GM12878 (cell line): ENCODE measurements at regions not wholly inside any gene's neighbourhood (a gene's known extent, or its start where the extent isn't known, plus 50 kb on each side); places are given as distances from the start of the nearest gene placed in this dataset.

Experiments used
- ATAC-seq: fragments of 200-7000 bp; cut with Tn5 transposase; 3 replicates; pipeline ENCODE4 v1.9.1; 2020; ENCODE audit warnings: mild to moderate bottlenecking, moderate library complexity
- BruUV-seq: library from RNA; stranded (reverse); fragments of 400-500 nt; replicated peaks from 2 replicates; lab custom pipeline; 2021; lab: Mats Ljungman, UMichigan
- CTCF ChIA-PET: fragments of 300-600 bp; sonication (Branson Sonifier 250); formaldehyde crosslinking; extraction: SDS; loops from one replicate; lab custom pipeline; 2021; ENCODE audit warnings: inconsistent platforms; lab: Yijun Ruan, JAX
- POLR2A ChIA-PET: fragments of 350-600 bp; formaldehyde crosslinking; extraction: SDS; loops from one replicate; lab custom pipeline; 2021; ENCODE audit warnings: inconsistent platforms; lab: Charles Lee
- RAD21 ChIA-PET: fragments of 300-600 bp; sonication (Branson Sonifier 250); formaldehyde crosslinking; loops from one replicate; lab custom pipeline; 2023; ENCODE audit warnings: antibody characterized with exemption; ENCODE audit not compliant: unreplicated experiment; lab: Charles Lee
- SMC1A ChIA-PET: fragments of 300-600 bp; sonication (Branson Sonifier 250); formaldehyde crosslinking; loops from one replicate; lab custom pipeline; 2023; ENCODE audit not compliant: unreplicated experiment, uncharacterized antibody; lab: Charles Lee
- DNase-seq: peaks from one replicate; pipeline ENCODE4 v3.0.0-alpha.2; 2011; ENCODE audit warnings: low read depth, low spot score
- FAIRE-seq: peaks from 3 replicates; lab custom pipeline; 2011; peaks lifted over from hg19 to GRCh38; lab: Jason Lieb, UNC
- H2AFZ ChIP-seq: 2 replicates; pipeline ENCODE4 v1.6.0; 2011; ENCODE audit warnings: low read depth, low read length, control low read depth; ENCODE audit not compliant: control insufficient read depth
- H3K27ac ChIP-seq: 2 replicates; pipeline ENCODE4 v1.5.1; 2011; ENCODE audit warnings: control low read depth; ENCODE audit not compliant: control insufficient read depth, insufficient read depth
- H3K27me3 ChIP-seq, 2 experiments: replicated peaks in 1 of 2; 2 replicates each; pipeline versions ENCODE4 v1.6.0 to v1.6.1; 2011; ENCODE audit warnings: low read length in 1 of 2; ENCODE audit not compliant: control insufficient read depth in 2 of 2, insufficient read depth in 2 of 2
- H3K36me3 ChIP-seq, 2 experiments: 2 replicates each; pipeline ENCODE4 v1.5.1; 2011; ENCODE audit warnings: low read length in 1 of 2; ENCODE audit not compliant: control insufficient read depth in 2 of 2, insufficient read depth in 2 of 2
- H3K4me1 ChIP-seq: 2 replicates; pipeline ENCODE4 v1.6.1; 2011; ENCODE audit warnings: mild to moderate bottlenecking, low read length, moderate library complexity, mixed read lengths; ENCODE audit not compliant: control insufficient read depth, insufficient read depth
- H3K4me2 ChIP-seq: 2 replicates; pipeline ENCODE4 v1.6.0; 2011; ENCODE audit warnings: control low read depth; ENCODE audit not compliant: control insufficient read depth, insufficient read depth
- H3K4me3 ChIP-seq: fragments of 200-600 bp; sonication (generic); 2 replicates; pipeline ENCODE4 v1.5.1; 2016
- H3K79me2 ChIP-seq: 2 replicates; pipeline ENCODE4 v1.6.0; 2011; ENCODE audit warnings: low read length; ENCODE audit not compliant: control insufficient read depth, insufficient read depth
- H3K9ac ChIP-seq: 2 replicates; pipeline ENCODE4 v1.8.0; 2011; ENCODE audit warnings: low read length, control low read depth, mixed read lengths; ENCODE audit not compliant: control insufficient read depth, insufficient read depth
- H3K9me3 ChIP-seq: replicated peaks from 3 replicates; pipeline ENCODE4 v1.5.1; 2011; ENCODE audit warnings: mild to moderate bottlenecking, low read length; ENCODE audit not compliant: control insufficient read depth, insufficient read depth
- H4K20me1 ChIP-seq: 2 replicates; pipeline ENCODE4 v1.6.0; 2011; ENCODE audit not compliant: control insufficient read depth, insufficient read depth
- ASH2L ChIP-seq: fragments of 300-600, 200-600 bp; sonication (generic); IDR thresholded peaks from 2 replicates; pipeline ENCODE4 v1.6.1; 2017; ENCODE audit warnings: low read depth, mild to moderate bottlenecking, borderline replicate concordance
- CEBPZ ChIP-seq: fragments of 150-350 bp; IDR thresholded peaks from 2 replicates; pipeline ENCODE4 v1.6.1; 2016; ENCODE audit warnings: low read depth, low read length
- CHD1 ChIP-seq: IDR thresholded peaks from 2 replicates; pipeline ENCODE4 v1.6.1; 2012; ENCODE audit warnings: low read depth, low read length, improper control_type of control experiment
- CHD2 ChIP-seq: IDR thresholded peaks from 2 replicates; pipeline ENCODE4 v1.6.1; 2011; ENCODE audit warnings: low read depth, low read length, improper control_type of control experiment, borderline replicate concordance
- GABPA ChIP-seq: IDR thresholded peaks from 2 replicates; pipeline ENCODE4 v1.6.1; 2014; ENCODE audit warnings: antibody characterized with exemption, low read depth, mild to moderate bottlenecking, inconsistent platforms
- MLLT1 ChIP-seq: fragments of 450-650 bp; IDR thresholded peaks from 2 replicates; pipeline ENCODE4 v1.6.1; 2016; ENCODE audit warnings: mild to moderate bottlenecking
- SREBF1 ChIP-seq: IDR thresholded peaks from 2 replicates; pipeline ENCODE4 v1.6.1; 2012; ENCODE audit warnings: mild to moderate bottlenecking, low read length
- STAT1 ChIP-seq: fragments of 450-650 bp; conservative IDR thresholded peaks from 2 replicates; pipeline ENCODE4 v1.6.1; 2014; ENCODE audit warnings: antibody characterized with exemption, mild to moderate bottlenecking
- TARDBP ChIP-seq: IDR thresholded peaks from 2 replicates; pipeline ENCODE4 v1.6.1; 2016; ENCODE audit warnings: borderline replicate concordance
- WRNIP1 ChIP-seq: IDR thresholded peaks from 2 replicates; pipeline ENCODE4 v1.6.1; 2011; ENCODE audit warnings: low read depth, low read length, improper control_type of control experiment, borderline replicate concordance
- WGBS: methylation state at CpG from one replicate; pipeline ENCODE4 v1.1.6; 2016; ENCODE audit warnings: low lambda C conversion rate; ENCODE audit not compliant: insufficient replicate concordance, insufficient coverage; ENCODE audit errors: missing lambda C conversion rate; 5-methylcytosine and 5-hydroxymethylcytosine counted together
- in situ Hi-C: fragments of 300-500 bp; cut with MboI; formaldehyde crosslinking; loops from 9 replicates; pipeline ENCODE4 v1.14.3; 2018; ENCODE audit warnings: mixed read lengths
- intact Hi-C: fragments of 100-400 bp; cut with micrococcal nuclease; formaldehyde crosslinking; loops from one replicate; pipeline ENCODE4 v1.14.2; 2022; ENCODE audit not compliant: unreplicated experiment

GRCh38 chr3:159030886-159031679 lies 229.2 kb downstream of the MFSD1 start (continued):
- TF ChIP-seq ASH2L: no peak
- no peak for TF ChIP-seq STAT1
- TF ChIP-seq CHD1: no peak

- WGBS: no CpG with 5 or more reads among the region's 1 CpG
- no peaks in the 10 kb centered on the region for H3K36me3 ChIP-seq
- DNase-seq (no peak), FAIRE-seq (no peak), ATAC-seq (no peak)
- H2AFZ ChIP-seq: no peak overlapping the region
- no peaks in the 10 kb centered on the region for H3K4me1 ChIP-seq
- H3K9me3 ChIP-seq: no peaks in the 10 kb centered on the region
- no peak overlapping the region for H3K4me2 ChIP-seq
- H3K4me3 ChIP-seq: no peak overlapping the region
- TF ChIP-seq GABPA (no peak), TARDBP (no peak), WRNIP1 (no peak), MLLT1 (no peak), CEBPZ (no peak), CHD2 (no peak), SREBF1 (no peak)
- H3K27ac ChIP-seq: no peak overlapping the region
- ChIA-PET CTCF (no interaction called here), SMC1A (no interaction called here), POLR2A (interaction anchor here (0.6 kb wide), 1 partner anchor 186 kb away, joined by 4 read pairs; no protein-coding TSS in a partner anchor), RAD21 (no interaction called here)
- no peaks in the 10 kb centered on the region for H4K20me1 ChIP-seq
- H3K9ac ChIP-seq: no peak overlapping the region
- in situ Hi-C loops: no loop called here
- intact Hi-C loops: no loop called here
- no TSS peak for BruUV-seq
- H3K79me2 ChIP-seq: no peaks in the 10 kb centered on the region
- no peaks in the 10 kb centered on the region; a peak in 1 of 4 replicates for H3K27me3 ChIP-seq
Observed at GRCh38 chr3:159032311-159032710, 230.5 kb downstream of the MFSD1 start.
